Embryonic facial prominence (tissue), 1 donor: ENCODE measurements at regions not wholly inside any gene's neighbourhood (a gene's known extent, or its start where the extent isn't known, plus 50 kb on each side); places are given as distances from the start of the nearest gene placed in this dataset.

Experiments
- DNase-seq: peaks from one replicate; pipeline ENCODE4 v3.0.0-alpha.2; 2016; ENCODE audit errors: extremely low spot score

DNA sequence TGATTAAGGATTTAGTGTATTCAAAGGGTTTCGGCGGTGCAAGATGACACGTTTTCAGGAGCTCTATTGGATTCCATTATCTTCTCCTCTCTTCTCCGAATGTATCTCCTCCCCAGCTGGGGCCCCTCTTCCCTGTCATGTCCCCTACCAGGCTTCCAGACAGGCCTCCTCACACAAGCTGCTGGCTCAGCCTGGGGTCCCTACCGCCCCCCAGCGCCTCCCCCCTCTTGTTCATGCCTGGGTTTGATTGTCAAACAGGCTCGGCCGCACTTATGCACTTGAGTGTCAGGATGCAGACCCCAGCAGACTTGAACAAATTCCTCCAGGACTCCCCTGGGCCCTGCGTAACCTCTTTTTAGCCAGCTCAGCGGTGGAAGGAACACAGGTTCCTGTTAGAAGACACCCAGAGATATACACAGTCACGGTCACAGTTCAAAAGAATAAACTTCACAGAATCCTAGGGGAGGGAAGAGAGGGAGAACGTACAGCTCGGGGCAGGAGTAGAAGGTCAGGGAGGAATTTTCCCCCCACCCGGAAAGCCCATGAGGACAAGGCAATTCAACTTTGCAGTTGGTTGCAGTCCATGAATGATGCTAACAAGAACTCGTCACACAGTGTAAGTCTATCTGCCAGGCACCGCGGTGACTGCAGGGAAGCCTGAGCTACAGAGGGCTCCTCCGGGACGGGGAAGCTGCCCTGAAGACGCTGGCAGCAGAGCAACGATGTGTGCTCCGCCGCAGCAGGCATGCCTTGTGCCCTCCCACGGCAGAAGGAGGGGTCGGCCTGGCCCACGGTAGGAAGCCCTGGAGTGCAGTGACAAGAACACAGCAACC is 560.0 kb downstream of the BNC2 start:
- peak; percentile 38 for DNase-seq

DNA sequence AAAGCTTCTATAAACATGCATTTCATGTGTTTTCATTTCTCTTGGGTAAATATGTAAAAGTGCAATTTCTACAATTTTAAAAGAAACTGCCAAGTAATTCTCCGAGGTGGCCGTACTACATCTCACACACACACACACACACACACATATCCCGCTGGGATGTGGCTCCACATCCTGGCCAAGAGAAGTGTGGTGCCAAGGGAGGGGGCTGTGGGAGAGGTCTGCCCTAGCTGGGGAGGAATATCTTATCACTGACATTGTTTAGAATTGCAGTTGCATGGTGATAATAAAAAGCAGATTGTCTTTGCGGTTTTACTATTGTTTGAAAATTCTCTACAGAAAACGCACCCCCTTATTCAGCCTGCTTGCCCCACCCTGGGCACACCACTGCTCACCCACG is 558.4 kb downstream of the BNC2 start:
- no peak for DNase-seq

DNA sequence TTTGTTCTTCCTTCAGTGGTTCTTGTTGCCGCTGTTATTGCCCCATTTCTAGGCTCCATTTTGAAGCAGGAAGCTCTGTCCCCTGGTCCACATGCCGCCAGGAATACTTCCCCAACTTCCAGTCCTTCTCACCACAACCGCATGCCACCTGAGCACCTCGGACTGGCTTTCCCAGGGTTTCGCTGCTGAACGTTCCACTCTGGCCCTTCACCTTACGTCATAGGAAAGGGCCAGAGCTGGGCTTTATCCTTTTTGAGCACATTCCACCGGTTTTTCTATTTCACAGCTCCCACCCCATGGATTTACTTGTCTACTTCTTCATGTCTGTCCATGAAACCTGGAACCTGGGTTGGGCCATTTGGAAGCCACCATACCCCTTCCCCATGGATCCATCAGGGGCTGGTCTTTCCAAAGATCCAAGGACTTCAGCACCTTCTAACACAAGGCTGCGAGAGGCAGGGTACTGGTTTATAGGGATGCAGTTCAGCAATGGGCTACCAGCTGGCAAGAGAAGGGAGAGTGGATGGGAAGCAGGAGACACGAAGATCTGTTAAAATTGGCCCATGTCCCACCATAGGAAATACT is 557.4 kb downstream of the BNC2 start:
- no peak for DNase-seq

DNA sequence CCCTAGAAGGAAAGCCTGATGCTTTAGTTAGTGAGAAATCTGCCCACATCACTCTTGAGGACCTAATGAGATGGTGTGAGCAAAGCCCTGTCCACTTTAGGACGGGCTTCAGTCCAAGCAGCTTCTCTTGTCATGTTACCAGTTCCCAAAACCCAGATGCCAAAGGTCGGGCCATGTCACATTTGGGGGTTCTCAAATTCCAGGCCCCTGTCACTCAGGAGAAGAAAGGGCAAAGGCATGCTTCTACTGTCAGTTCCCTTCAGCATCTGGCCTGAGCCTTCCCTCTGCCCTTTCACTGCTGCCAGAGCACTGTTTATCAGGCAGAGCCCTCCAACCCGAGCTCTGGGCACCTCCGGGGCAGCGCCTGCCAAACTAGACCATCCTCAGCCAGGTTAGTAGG is 556.0 kb downstream of the BNC2 start:
- no peak for DNase-seq

DNA sequence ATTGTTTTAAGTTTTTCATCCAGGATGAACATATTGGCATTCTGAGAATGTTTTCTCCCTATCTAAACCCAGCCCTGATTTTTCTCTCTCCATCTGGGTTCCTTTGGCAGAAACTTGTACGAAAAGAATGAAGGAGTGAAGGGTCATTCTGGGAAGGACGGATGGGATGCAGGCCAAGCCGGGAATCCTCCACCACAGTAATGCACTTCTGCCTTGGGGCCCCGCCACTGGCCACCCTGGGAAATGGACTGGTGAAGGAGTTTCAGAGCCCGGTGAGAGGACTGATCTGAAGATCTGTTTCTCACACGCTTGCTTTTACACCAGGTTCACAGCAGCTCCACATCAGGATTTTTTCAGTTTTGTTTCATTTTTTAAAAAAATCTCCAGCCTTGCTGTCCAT is 554.8 kb downstream of the BNC2 start:
- DNase-seq: no peak

DNA sequence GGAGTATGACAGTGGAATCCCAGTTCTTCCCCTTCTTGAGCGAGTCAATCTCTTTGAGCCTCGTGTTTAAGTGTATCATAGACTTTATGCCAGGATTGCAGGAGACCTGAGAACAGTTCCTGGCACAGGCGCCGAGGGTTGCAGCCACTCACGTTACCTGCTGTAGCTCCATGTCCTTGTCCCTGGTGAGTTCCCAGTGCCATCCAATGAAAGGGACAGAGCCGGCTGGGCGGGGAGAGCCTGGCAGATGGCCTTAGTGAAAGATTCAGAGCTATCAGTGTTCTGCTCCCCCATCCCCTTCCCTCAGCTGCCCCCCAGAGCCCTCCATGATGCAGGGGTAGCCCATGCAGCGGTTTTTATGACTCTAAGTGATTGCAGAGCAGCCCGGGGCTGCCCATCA is 554.0 kb downstream of the BNC2 start:
- no peak for DNase-seq

DNA sequence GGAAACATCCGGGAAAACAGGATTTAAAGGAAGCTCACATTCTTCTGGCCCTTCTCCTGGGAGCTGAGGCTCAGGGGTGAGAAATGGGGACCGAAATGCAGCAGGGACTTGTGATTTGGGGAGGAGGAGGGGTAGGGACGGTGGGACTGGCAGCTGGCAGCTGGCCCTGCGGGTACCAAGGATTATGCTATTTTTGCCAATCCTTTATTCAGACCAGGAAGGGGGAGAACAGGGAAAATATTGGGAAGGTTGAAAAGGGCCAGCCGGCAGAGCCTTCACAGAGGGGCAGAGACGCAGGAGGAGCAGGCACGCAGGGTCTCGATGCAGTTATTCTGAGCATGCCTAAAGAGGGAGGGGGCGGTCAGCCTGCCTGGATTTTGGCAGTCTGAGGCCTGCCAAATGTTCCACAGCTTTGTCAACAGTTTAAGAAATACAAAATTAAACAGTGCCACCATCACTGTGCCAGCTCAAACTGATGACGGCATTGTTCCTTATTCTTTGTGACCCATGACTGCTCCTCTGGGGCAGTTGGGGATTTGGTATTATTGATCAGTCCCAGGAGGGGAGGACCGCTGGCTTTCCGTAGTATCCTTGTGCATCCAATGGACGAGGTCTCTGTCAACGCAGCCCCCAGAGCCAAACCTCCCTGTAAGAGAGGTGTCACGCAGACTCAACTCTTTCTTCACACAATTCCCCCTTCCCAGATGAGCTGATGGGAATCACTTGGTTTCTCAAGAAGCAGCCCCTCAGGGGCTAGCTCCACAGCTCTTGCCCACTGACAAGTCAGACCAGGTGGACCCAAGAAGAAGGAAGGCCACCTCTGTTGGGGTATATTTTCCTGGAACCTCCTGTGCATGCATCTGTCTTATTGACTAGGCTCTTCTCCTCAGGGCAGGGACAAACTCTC is 553.3 kb downstream of the BNC2 start:
- DNase-seq: no peak

DNA sequence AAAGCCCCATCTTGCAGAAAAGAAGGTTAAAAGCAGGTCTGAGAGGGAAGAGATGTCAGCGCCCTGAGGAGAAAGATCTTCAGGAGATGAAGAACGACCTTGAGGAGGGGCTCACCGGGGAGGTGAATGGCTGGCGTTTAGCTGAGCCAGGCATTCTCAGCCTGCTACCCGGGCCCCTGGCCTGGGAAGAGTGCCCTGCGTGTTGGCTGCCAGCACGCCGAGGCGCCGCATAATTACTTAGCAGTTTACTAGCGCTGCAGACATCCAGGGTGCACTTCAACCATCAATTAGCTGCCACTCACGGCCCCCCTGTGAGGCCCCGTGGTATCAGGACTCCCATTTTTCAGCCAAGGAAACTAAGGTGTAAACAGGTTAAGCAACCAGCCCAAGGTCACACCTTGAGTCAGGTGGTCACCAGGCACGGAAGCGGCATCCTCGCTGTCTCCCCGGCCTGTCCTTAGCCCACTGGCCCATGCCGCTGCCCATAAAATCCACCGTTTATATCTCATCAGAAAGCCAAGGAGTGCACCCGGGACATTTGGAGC is 551.9 kb downstream of the BNC2 start:
- DNase-seq: no peak

DNA sequence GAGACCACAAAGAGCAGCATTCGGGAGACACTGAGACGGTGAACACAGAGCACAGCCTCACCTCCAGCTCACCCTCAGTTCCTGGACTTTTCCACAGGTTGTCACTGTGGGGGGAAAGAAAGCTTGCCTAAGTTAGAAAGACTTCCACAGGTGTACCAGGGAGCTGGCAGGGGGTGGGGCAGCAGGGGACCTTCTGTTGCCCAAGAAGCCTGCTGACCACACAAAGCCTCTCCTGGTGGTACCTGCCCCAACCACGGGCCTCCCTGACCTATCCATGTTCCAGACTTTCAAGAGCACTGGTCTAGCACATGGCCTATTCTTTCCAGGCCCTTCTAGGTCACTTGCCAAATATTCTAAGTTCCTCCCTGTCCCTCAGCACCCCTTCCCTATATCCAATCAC is 550.8 kb downstream of the BNC2 start:
- DNase-seq: no peak

DNA sequence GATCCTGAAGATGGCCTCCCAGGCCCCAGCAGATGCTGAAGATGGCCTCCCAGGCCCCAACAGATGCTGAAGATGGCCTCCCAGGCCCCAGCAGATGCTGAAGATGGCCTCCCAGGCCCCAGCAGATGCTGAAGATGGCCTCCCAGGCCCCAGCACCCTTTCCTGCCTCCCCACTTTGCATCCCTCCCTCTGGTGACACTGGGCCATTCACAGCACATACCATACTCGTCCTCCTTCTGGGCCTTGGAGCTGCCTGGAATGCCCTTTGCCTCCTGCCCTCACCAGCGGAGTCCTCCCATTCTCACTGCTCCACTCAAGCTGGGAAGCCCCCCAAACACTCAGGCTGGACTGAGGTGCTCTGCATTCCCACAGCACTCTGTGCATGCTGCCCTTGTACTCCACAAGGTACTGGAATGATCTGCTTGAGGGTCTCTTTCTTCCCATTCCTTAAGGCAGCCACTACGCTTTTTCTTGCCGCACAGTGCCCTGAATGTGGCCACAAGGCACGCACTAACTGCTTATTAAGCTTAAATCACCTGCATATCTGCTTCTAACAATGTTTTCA is 550.0 kb downstream of the BNC2 start:
- DNase-seq: no peak

DNA sequence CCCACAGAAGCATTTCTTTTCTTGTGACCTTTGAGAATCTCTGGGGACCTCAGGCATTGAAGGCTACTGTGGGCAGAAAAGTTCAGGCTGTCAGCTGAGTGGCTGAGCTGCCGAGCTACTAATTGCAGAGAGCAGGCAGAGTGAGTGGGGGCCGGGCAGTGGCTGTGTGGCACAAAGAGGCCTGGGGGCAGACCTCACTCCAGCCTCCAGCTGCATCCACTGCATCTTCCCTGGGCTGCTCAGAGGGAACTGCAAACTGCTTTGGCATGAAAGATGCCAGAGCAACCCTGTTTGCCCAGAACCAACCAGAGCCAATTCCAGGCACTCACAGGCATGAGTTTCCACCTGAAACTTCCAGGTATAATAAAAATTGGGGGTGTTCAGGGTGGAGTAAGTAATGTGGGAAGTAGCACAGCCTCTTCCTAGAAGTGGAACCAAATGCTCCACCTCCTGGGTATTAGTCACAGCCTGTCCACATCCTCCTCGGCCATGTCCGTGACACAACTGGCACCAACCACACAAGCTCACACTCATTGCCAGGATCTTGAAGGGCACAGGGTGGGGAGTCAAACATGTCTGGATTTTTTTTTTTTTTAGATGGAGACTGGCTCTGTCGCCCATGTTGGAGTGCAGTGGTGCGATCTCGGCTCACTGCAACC is 548.9 kb downstream of the BNC2 start:
- no peak for DNase-seq

DNA sequence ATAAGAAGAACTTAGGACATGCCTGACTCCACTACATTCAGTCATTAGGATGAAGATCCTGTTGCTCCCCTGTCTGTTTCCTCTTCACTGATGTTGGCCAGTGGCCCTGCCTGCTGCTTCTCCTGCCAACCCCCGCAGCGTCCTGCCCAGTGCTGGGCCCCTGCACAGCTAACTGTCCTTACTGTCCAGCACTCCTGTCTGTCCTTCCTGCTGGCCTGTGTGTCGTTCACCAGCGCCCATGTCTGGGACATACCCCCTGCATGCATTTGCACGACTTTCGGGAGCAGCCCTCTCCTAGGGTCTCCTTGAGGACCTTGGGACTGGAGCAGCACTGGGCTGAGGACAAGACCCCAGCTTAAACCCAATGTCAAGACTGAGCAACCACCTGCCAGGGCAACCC is 547.6 kb downstream of the BNC2 start:
- no peak for DNase-seq

DNA sequence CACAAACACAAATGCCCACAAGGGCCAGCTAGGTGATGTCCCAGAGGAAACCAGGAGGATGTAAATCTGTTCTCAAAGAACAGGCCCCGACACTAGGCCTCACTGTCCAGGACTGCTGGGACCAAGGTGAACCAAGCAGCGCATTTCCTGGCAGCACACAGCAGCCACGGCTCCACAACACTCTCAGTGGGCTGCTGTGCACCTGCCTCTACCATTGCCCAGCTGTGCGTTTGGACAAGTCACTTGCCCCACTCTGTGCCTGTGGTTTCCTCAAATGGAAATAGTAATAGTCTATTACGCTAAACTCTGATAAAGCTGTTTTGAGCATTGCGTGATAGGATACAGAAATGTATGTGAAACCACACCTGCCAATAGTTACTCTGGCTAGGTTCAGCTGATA is 544.5 kb downstream of the BNC2 start:
- DNase-seq: no peak

DNA sequence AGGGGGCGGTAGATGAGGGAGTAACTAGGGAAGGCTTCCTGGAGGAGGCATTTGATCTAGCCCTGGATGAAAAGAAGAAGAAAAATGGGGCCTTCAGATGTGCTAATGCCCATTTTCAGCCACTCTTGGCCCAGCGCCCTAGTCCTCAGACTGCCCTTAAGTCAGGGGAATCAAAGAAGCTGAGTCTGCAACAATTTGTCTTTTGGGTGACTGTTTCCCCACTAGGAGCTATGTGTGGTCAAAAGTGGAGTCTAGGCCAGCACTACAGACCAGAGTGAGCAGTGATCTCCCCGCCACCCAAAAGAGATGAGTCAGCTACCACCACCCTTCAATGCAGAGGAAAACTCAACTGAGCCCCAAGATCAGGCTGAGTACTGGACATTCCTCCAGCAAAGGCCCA is 542.1 kb downstream of the BNC2 start:
- DNase-seq: no peak

DNA sequence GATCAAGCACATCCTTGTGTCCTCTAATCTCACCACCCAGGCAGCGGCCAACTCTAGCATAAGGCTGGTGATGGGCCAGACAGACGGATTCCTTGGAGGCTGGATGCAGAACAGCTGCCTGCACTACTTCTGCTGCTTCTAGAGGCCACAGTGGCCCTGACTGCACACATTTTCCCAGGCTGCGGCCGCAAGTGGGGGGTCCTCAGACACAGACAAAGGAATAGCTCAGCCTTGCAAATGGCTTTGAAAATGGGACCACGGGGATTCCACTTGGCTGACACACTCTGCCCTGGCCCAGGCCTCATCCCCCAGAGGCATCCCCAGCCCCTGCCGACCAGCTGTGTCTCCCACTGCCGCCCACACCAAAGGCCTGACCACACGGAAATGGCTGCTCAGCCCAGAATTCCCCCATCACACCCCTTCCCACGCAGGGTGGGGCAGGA is 540.8 kb downstream of the BNC2 start:
- no peak for DNase-seq

DNA sequence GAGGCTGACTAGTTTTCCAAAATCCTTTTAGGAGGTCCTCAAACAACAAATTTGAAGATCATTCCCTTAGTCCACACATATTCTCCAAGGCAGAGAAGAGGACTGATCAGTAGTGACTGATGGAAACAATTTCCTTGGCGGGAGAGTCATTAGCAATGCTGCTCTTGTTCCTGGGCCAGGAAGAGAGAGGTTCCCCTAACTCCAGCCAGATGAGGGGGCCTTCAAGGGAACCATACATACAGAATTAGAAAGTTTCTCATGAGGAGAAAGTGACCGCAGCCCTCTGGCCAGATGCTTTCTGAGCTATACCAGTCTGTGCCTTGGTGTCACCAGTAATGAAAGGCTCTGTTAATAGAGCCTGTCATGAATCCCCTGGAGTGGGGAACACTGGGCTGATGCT is 539.4 kb downstream of the BNC2 start:
- DNase-seq: no peak

DNA sequence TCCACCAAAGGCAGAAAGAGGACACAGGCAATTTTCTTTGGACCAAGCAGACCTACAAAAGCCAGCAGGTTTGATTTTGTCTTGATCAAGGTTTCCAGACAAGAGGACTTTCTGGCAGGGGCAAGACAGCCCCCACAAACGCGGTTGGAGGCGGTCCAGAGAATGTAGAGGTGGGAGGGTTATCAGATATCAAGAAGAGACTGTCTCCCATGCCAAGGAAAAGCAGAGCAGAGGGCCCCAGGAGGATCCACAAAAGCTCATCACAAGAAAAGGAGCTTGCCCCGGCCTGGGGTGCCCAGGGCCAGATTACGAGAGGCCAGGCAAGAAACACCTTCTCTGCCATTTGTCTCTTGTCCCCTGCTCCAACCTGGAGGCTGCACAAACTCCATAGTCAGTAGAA is 538.9 kb downstream of the BNC2 start:
- DNase-seq: no peak

DNA sequence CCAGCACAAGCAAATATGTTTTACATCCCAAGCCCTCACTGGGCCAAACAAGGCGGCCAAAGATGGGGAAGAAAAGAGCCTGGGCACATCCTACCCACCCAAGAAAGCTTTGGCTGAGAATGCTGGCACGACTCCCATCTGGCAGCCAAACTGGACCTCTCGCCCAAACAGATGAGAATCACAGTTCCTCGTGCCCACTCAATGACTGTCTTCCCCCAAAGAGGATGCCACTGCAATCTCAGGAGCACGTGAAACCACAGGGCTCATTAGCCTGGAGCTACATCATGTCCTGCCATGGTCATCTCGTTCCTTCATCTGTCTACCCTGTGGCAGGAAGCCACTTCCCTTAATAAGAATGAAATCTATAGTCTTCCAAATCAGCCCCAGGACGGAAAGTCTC is 536.8 kb downstream of the BNC2 start:
- DNase-seq: no peak

DNA sequence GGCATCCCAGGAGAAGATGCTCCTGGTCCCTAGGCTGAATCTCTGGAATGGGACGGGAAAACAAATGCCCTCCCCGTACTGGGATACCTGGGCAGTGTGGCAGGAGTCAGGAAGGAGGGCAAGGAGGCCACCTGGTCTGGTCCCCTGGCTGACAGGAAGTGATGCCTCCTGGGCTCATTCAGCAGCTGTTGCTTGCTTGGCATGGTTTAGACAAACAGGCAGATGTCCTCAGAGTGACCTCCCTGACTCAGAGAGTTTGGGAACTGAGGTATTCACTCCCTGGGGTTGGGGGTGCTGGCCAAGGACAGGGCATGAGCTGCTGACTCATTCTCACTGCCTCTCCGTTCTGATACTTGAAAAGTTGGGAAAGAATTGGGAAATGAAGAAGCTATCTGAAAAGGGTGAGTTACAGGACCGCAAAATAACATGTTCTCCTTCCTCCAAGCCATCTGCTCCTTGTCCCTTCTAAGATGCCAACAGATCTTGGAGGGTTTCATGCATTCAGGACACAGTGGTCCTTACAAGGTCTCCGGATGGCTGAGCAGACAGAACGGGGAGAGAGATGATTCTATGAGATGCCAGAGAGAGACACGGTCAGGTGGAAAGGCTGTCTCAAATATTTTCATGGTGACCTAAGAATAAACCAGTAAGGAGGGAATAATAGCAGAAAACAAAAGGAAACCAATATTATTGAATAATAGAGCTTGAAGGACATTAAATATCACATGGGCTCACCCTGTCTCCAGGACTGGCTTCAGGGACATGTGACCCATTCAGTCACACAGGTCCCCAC is 534.5 kb downstream of the BNC2 start:
- no peak for DNase-seq

DNA sequence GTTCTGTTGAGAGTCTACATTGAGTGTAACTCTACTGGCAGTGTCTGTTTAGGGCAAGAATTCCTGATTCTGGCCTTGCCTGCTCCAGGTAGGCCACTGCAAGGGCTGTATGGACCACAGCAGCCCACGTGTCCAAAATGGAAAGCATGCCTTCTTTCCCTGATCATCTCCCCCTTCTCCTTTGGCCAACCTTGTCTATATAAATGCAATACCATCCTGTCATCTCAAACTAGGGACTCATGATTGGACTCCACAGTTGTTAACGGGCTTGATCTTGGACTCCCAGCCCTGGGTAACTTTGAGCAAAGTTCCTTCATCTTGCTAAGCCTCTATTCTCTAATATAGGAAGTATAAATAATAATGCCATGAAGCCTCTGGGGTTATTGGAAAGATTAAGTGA is 533.6 kb downstream of the BNC2 start:
- no peak for DNase-seq
